GM10266 (cell line): ENCODE measurements at regions not wholly inside any gene's neighbourhood (a gene's known extent, or its start where the extent isn't known, plus 50 kb on each side); places are given as distances from the start of the nearest gene placed in this dataset.

ENCODE experiments used
- DNase-seq: peaks from one replicate; pipeline ENCODE4 v3.0.0; 2012; ENCODE audit errors: extremely low spot score
- CTCF ChIP-seq: IDR thresholded peaks from 2 replicates; pipeline ENCODE4 v1.5.1; 2012; ENCODE audit warnings: mild to moderate bottlenecking, low read depth; ENCODE audit not compliant: control insufficient read depth, insufficient read depth; ENCODE audit errors: missing control alignments

DNA sequence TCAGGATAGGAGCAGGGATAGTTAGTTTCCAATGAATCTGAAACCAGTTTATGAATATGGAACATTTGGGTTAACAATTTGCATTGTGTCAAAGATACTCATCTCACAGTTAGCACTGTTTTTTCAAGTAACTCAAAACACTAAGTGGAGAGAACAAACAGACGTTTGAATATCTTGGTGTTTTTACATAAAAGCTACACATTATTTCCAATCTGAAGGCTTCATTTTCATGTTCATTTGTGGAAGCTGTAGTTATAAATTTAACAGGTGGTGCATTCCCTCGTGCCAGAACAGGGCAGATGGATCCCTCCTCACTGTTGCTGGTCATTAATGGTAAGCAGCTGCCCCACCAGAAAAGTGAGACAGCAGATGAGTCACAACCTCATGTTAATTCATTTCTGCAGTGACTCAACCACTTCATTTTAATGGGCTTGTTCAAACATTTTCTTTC lies 286.9 kb downstream of the TMX3 start:
- DNase-seq: no peak
- TF ChIP-seq CTCF: no peak

GRCh38 chr18:68426731-68427315 lies 288.1 kb downstream of the TMX3 start:
- TF ChIP-seq CTCF: no peak
- no peak for DNase-seq

DNA sequence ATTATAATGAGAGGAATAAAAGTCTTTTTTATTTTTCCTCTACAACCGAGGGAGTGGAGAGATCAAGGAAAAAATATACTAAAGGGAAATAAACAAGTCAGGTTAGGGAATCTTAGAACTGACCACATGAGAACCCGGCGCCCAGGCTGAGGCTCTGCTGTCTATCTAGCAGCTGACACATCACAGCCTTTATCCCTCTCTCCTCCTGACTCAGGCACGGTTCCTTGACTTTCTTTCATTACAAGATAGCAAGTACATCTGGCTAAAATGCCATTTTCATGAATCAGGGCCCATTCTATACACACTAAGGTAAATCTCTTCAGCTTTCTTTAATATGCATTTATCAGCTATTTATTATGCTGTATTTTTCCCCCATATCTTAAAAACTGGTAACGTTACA lies 296.0 kb downstream of the TMX3 start:
- TF ChIP-seq CTCF: no peak
- DNase-seq: no peak

GRCh38 chr18:68418226-68418868 lies 296.6 kb downstream of the TMX3 start:
- no peak for DNase-seq
- no peak for TF ChIP-seq CTCF

- DNase-seq: no peak
- TF ChIP-seq CTCF: no peak
These were observed 297.1 kb downstream of the TMX3 start for GRCh38 chr18:68417826-68418225.

DNA sequence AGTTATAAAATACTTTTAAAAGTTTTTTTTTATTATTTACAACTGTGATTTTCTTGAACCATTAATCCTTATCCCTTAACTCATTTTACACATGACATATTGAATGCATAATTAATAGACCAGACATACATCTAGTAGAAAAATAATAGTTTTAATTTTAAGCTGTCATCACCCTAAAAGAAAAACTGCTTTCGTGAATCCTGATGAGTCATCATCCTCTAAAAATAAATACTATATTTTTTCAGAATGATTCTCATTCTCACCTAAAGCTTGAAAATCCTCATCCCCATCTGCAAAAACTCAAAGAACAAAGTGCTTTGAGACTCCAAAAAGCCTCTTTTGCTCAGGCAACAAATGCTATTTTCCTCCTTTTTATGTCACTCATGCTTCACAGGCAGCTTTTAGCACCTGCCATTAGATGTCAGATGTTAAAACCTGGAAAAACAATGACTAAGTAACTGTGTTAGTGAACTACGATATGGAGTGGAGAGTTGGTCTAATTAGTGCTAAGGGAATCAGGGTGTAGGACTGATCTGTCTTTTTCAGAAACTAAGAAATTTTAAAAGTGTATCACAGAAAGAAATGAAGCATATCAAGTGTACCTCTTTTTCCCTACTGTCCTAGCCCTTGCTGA lies 297.6 kb downstream of the TMX3 start:
- no peak for TF ChIP-seq CTCF
- no peak for DNase-seq

GRCh38 chr18:68414407-68414806 lies 300.5 kb downstream of the TMX3 start:
- TF ChIP-seq CTCF: no peak

More at GRCh38 chr18:68414407-68414806, 300.5 kb downstream of the TMX3 start:
- DNase-seq: no peak
